Muscle of back (tissue), 3 donors: ENCODE measurements at regions not wholly inside any gene's neighbourhood (a gene's known extent, or its start where the extent isn't known, plus 50 kb on each side); places are given as distances from the start of the nearest gene placed in this dataset.
A peak's percentile ranks its signal among the peaks of the same experiment; 100 is the strongest.

Experiments used
- DNase-seq, 3 donors: peaks; one replicate each; pipeline versions ENCODE4 v3.0.0 to v3.0.0-alpha.2; 2013

DNA sequence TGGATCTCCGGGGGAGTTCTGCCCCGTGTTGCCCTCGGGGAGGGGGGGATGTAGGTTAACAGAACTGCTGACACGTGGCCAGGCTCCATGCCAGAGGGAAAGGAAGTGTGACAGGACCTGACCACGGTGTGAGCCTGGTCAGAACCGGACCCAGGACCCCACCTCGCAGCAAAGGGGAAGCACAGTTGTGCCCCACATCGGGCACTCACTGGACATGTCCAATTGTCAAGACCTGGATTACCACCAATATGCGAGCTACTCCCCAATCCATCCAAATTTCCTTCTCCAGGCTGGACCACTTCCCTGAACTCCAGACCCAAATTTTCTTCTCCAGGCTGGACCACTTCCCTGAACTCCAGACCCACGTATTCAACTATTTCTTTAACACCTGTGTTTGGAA, 78.8 kb upstream of the PIWIL1 start:
- DNase-seq: no peak

DNA sequence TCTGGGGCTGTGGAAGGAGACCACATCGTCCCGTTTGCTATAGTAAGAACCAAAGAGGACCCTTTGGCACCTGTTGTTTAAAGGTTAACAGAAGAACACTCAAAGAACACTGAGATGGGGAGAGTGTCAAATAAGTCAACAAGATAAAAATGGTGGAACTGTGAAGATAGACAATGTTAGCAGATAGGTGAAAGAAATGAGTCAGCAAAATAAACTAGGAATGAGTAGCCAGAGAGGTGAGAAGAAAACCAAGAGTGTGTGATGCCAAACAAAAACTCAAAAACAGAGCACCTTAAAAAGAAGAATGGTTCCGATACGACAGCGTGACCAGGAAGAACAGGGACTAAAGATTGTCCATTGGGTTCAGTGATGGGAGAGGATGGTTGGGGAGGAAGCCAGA, 74.7 kb upstream of the PIWIL1 start:
- DNase-seq: no peak

DNA sequence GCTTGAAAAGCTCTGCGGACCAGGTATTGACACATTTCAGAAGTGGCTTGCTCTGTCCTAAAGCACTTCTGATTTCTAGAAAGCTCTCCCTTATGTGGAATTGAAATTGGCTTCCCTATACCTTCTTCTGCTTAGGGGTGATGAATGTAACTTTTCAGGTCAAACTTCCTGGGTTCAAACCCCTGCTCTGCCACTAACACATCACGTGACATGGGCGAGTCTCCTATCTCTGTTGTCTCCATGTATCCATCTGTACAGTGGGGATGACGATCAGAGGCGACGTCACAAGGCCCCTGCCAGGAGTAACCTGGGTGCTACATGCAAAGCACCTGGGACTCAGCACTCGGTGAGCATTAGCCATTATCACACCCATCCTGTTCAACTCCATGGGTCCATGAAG, 73.7 kb upstream of the PIWIL1 start:
- no peak for DNase-seq

DNA sequence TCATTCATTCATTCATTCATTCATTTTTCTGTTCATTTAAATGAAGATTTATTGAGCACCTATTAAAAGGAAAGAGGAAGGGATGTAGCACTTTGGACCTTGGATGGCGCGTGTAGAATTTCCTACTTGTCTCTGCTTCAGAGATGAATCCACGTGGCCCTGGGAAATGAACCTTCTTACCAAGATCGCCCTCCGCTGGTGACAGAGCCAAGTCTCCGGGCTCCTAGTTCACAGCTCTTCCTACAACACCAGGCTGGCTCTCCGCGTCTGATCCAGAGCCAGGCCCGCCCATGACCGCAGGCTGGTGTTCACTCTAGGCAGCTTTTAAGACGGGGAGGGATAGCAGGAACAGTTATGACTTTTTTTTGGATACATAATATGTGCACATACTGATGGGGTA, 70.9 kb upstream of the PIWIL1 start:
- DNase-seq: no peak

DNA sequence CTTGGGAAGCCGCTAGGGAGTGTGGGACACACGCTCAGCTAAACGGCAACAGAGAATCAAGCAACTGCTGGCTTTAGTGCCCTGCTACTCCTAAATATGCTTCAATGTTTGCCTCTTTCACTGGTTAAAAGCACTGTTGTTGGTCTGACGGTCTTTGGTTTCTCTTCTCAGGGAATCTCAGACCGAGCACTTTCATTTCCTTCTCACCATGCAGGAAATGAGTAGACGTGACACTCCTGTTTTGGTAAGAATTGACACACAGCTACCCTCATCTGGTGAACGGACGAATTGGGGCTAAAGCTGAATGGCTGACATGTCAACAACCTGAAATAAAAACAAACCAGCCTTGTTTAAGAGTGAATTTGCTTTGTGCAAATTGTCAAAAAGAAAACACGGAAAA, 57.5 kb upstream of the PIWIL1 start:
- DNase-seq: peak in 1 of 3 donors; percentile 38

DNA sequence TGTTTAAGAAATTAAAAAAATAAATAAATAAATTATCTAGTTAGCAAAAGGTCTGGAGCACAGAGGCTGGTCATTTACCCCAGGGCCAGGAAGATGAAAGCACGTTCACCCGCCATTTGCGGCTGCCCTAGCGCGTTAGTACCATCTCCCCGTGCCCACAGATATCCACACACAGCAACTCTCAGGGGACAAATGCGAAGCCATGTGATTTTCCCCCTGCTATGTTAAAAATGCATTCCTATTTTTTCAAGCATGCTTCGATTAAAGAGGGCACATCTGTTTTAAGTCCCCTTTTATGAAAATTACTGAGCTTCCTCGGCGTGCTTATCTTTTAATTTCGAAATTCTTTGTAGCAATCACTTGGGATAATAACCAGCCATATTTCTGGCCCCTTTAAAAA, 56.9 kb upstream of the PIWIL1 start:
- DNase-seq: peak in 1 of 3 donors; percentile 7

DNA sequence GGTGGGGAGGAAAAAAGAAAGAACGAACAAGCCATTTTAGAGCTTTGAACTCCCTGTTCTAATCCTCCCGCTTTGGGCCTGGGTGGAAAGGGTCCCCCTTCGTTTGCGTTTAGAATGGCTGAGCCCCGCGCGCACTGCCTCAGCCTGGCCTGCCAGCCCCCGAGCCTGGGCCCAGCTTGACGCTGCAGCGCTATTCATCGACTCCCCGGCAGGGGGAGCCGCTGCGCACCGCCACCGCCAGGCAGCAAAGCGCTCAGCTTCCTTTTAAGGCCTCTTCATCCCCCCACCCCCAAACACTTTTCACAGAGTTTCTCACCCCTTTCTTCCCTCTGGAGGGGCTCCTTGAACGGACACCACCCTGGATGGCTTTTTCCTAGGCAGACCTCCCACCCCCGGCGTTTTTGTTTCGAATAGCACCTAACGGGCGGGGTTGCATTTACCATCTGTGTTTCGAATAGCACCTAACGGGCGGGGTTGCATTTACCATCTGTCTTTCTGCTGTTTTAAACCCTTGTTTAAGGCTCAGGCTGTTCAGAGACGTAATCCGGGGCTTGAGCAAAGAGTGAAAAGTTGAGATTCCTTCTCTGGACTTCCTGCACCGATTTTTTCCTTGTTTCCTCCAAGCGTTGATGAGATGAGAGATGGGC, 56.4 kb upstream of the PIWIL1 start:
- DNase-seq: peak in 2 of 3 donors; percentile 29 to 69

DNA sequence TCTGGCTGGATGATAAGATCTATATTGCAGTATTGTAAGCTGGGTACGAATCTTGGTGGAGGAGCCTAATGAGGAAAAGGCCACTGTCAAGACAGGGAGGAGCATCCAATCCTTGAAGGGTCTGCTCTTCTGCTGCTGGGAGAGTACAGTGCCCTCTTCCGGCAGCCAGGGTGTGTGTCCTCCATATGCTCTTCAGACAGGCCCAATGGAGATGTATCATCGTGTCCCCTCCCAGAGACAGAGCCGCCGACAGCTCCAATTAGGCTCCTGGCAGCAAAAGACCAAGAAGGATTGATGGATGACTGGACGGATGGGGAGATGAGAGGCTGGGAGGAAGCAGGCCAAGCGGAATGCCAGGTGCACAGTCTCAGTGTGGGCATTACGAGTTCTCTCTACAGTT, 51.6 kb upstream of the PIWIL1 start:
- peak in 1 of 3 donors; percentile 15 for DNase-seq

DNA sequence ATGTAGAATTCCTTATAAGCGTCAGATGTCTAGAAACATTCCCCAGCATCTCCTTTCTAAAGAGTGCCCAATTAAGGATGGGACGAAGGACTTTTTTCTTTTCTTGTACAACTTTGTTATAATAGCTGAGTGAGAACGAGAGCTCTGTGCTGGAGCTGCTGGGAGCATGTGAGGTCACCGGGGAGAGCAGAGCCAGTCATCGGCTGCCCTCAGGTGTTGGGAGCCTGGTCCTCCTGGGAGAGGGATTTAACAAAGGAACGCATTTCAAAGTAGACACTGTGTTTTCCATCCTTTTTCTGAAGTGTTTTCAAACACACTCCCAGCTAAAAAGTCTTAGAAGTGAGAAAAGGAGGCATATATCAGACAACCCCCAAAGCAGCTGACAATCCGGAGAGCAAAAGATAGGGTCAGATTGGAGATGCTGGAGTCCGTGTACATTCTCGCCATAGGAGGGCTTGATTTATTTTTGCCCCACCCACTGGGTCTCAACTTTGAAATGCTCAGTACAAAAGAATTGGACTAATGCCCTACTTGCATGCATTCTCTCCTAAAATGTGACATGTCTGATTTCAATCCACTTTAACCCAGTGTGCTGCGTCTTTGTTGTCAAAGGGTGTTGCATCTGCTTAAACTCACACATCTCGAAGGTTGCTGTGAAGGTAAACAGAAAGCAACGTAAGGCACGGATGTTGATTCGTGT, 50.8 kb upstream of the PIWIL1 start:
- DNase-seq: no peak
